ENCODE measurements at regions not wholly inside any gene's neighbourhood (a gene's known extent, or its start where the extent isn't known, plus 50 kb on each side); places are given as distances from the start of the nearest gene placed in this dataset.

GRCh38 chr9:90333226-90333625, 309.4 kb downstream of the DIRAS2 start:
- TF ChIP-seq ZNF274 (IDR thresholded peaks at IDR 0.05; ENCODE audit: low read depth, low read length), result no peak
- no peak for TF ChIP-seq YY1 (IDR thresholded peaks at IDR 0.05; ENCODE audit: insufficient read depth, insufficient read length)
